GM10266 (cell line): ENCODE measurements at regions not wholly inside any gene's neighbourhood (a gene's known extent, or its start where the extent isn't known, plus 50 kb on each side); places are given as distances from the start of the nearest gene placed in this dataset.
"Not testable (repeated sequence)": the region's sequence is repeated elsewhere in the genome, so short reads cannot be mapped to it uniquely, and the experiment has no call there.

Experiments used
- DNase-seq: peaks from one replicate; pipeline ENCODE4 v3.0.0; 2012; ENCODE audit errors: extremely low spot score
- TF ChIP-seq, protein P1 (sequence below): IDR thresholded peaks from 2 replicates; pipeline ENCODE4 v1.5.1; 2012; ENCODE audit warnings: mild to moderate bottlenecking, low read depth; ENCODE audit not compliant: control insufficient read depth, insufficient read depth; ENCODE audit errors: missing control alignments

DNA sequence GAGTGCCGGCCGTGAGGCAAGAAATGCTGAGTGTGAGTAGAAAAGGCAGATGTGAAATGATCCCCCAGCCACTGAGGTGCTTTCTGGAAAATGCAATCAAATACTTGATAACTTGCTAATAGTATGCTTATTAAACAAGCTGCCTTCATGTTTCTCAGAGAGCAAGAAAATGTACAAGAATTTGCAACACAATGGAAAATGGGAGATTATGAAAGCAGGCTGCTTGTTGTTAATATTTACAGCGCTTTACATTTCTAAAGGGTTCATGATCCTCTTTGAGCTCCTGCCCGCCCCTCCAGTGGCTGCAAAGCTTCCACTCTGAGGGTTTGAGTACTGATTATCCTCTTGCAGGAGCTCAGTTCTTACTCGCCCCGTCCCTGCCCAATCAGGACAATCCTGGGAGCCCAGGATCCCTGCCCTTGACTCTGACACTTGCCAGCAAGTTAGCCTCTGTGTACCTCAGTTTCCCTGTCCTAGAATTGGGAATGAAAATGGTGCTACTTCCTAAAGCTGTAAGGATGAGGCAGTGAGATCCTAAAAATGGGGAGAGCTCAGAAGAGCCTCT, 645.1 kb downstream of the TBC1D22A start:
- TF ChIP-seq, protein P1, sequence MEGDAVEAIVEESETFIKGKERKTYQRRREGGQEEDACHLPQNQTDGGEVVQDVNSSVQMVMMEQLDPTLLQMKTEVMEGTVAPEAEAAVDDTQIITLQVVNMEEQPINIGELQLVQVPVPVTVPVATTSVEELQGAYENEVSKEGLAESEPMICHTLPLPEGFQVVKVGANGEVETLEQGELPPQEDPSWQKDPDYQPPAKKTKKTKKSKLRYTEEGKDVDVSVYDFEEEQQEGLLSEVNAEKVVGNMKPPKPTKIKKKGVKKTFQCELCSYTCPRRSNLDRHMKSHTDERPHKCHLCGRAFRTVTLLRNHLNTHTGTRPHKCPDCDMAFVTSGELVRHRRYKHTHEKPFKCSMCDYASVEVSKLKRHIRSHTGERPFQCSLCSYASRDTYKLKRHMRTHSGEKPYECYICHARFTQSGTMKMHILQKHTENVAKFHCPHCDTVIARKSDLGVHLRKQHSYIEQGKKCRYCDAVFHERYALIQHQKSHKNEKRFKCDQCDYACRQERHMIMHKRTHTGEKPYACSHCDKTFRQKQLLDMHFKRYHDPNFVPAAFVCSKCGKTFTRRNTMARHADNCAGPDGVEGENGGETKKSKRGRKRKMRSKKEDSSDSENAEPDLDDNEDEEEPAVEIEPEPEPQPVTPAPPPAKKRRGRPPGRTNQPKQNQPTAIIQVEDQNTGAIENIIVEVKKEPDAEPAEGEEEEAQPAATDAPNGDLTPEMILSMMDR = no peak
- no peak for DNase-seq

DNA sequence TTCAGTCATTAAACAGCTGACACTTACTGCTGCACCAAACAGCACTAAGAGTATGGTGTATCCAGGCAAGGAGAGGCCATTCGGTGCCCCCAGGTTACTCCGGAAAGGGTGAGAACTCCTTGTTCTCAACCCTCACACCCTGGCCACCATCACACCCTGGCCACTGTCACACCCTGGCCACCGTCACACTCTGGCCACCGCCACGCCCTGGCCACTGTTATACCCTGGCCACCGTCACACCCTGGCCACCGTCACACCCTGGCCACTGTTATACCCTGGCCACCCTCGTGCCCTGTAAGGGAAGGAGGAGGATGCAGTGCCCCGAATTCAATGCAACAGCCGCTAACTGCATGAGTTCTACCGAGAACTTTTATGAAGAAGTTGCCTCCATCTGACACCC, 644.4 kb downstream of the TBC1D22A start:
- TF ChIP-seq, protein P1 = no peak
- no peak for DNase-seq

- no peak for DNase-seq
- TF ChIP-seq, protein P1 = no peak
Observed at GRCh38 chr22:47406180-47406834, 643.9 kb downstream of the TBC1D22A start.

DNA sequence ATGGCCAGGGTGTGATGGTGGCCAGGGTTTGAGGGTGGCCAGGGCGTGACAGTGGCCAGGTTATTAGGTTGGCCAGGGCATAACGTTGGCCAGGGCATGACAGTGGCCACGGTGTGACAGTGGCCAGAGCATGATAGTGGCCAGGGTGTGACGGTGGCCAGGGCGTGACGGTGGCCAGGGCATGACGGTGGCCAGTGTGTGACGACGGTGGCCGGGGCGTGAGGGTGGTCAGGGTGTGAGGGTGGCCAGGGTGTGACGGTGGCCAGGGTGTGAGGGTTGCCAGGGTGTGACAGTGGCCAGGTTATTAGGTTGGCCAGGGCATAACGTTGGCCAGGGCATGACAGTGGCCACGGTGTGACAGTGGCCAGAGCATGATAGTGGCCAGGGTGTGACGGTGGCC, 642.8 kb downstream of the TBC1D22A start:
- not testable (repeated sequence) for DNase-seq

DNA sequence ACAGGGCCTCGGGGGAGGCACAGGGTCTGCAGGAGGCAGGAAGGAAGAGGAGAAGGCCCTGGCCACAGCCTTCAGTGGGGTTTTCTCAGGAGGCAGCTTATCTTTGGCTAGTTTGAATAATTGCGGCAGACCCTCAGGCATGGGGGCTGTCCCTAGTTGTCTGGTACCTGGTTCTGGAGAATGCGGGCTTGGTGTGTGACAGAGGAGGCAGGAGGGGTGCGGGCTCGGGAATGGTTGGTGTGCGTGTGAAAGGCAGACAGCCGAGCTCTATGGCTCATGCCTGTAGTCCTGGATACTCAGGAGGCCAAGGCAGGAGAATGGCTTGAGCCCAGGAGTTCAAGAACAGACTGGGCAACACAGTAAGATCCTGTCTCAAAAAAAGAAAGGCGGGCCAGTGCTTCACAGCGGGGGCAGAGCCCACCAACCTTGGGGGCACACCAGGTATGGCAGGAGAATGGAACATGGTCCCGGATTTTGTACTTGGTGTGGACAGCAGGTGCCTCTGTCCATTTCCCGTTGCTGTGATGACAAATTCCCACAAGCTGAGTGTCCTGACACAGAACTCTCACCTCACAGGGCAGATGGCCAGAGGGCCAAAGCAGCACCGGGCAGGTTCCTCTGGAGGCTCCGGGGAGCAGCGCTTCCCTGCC, 640.6 kb downstream of the TBC1D22A start:
- DNase-seq = no peak
- TF ChIP-seq, protein P1 = no peak

- TF ChIP-seq, protein P1 = no peak
- no peak for DNase-seq
Observed at GRCh38 chr22:47401976-47402770, 639.7 kb downstream of the TBC1D22A start.

DNA sequence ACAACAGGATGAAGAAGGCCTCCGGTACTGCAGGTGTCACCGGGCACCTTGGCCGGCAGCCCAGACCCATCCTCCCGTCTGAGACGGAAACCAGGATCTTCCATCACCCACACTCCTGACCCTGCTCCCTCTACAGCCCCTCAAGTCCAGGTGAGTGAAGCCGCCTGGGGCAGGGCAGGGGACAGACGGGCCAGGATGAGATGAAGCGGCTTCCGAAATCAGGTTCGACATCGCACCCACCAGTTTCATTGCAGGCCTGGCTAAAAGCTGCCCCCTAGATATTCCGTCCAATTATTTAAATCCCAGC, 639.1 kb downstream of the TBC1D22A start:
- TF ChIP-seq, protein P1 = no peak
- no peak for DNase-seq
